ENCODE measurements at regions not wholly inside any gene's neighbourhood (a gene's known extent, or its start where the extent isn't known, plus 50 kb on each side); places are given as distances from the start of the nearest gene placed in this dataset.

DNA sequence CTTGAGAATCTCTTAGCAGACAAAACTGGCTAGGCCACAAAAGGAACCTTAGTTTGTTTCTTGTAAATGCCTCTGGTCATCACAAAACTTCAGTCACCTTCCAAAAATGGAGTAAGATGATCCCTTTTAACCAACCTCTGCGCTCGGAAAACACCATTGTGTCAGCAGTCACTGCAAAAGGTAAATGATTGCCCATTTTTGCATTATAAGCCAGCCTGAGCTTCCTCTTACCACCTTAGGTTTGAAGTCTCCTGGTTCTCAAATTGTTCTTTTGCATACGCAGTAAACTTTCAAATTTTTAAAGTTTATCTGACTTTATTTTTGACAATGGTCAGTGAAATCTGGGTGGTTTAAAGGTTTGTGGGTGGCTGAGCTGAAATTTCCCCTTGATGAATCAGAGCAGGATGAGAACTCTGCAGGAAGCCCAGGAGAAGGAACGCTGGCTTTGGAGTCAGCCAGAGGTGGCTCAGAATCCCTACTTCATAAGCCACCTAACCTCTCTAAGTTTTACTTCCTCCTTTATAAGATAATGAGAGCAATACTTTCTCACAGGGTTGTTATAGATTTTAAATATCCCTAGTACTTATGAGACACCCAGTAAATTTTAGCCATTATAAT lies 131.4 kb downstream of the MED10 start:
- no peaks in the 10 kb centered on the region for H3K9me1 ChIP-seq (ENCODE audit: control insufficient read depth, extremely low read depth, insufficient read depth, low read length)
- no peak for TF ChIP-seq EZH2 (IDR thresholded peaks at IDR 0.05; ENCODE audit: low read length)
- TF ChIP-seq, protein P1, sequence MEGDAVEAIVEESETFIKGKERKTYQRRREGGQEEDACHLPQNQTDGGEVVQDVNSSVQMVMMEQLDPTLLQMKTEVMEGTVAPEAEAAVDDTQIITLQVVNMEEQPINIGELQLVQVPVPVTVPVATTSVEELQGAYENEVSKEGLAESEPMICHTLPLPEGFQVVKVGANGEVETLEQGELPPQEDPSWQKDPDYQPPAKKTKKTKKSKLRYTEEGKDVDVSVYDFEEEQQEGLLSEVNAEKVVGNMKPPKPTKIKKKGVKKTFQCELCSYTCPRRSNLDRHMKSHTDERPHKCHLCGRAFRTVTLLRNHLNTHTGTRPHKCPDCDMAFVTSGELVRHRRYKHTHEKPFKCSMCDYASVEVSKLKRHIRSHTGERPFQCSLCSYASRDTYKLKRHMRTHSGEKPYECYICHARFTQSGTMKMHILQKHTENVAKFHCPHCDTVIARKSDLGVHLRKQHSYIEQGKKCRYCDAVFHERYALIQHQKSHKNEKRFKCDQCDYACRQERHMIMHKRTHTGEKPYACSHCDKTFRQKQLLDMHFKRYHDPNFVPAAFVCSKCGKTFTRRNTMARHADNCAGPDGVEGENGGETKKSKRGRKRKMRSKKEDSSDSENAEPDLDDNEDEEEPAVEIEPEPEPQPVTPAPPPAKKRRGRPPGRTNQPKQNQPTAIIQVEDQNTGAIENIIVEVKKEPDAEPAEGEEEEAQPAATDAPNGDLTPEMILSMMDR (optimal IDR thresholded peaks at IDR 0.05 in 1 of 3, IDR thresholded peaks at IDR 0.05 in 1 of 3, conservative IDR thresholded peaks at IDR 0.05 in 1 of 3; ENCODE audit: extremely low read depth in 1 of 3, insufficient read depth in 2 of 3, low read length in 3 of 3) = no peak
- dilution Hi-C loops (cut with MboI; ENCODE audit: extremely low pct_ligation_motif_present, low sequenced_read_pairs) = no loop called here
- FAIRE-seq (no peak), DNase-seq (ENCODE audit: low read depth, low spot score) (no peak)
- H3K79me2 ChIP-seq (ENCODE audit: control insufficient read depth, insufficient read depth, low read length) = no peaks in the 10 kb centered on the region
- no peak overlapping the region for H2AFZ ChIP-seq (ENCODE audit: control insufficient read depth, low read length)
- H3K9ac ChIP-seq (ENCODE audit: control insufficient read depth, extremely low read depth, insufficient read depth, low read length) = no peak overlapping the region
- no peak overlapping the region for H3K27ac ChIP-seq (ENCODE audit: control insufficient read depth, insufficient read depth, low read length)
- no peaks in the 10 kb centered on the region for H4K20me1 ChIP-seq (ENCODE audit: control insufficient read depth, extremely low read depth, insufficient read depth, low read length)
- H3K4me1 ChIP-seq (ENCODE audit: control insufficient read depth, extremely low read depth, insufficient read depth, low read length) = no peaks in the 10 kb centered on the region
- no peaks in the 10 kb centered on the region for H3K27me3 ChIP-seq (ENCODE audit: control insufficient read depth, extremely low read depth, insufficient read depth, low read length)
- no peaks in the 10 kb centered on the region for H3K36me3 ChIP-seq (ENCODE audit: control insufficient read depth in 2 of 2, extremely low read depth in 1 of 2, insufficient read depth in 2 of 2, low read length in 2 of 2)
- H3K4me3 ChIP-seq (ENCODE audit: control insufficient read depth in 2 of 3, extremely low read depth in 1 of 3, insufficient read depth in 2 of 3, low read depth in 1 of 3, low read length in 3 of 3) = no peak overlapping the region
- no peaks in the 10 kb centered on the region for H3K9me3 ChIP-seq (ENCODE audit: control insufficient read depth, low read depth, low read length)
- H3K4me2 ChIP-seq (ENCODE audit: control insufficient read depth, extremely low read depth, insufficient read depth, low read depth, low read length) = no peak overlapping the region

GRCh38 chr5:6244339-6244714 lies 134.0 kb downstream of the MED10 start:
- H4K20me1 ChIP-seq (ENCODE audit: control insufficient read depth, extremely low read depth, insufficient read depth, low read length) = no peaks in the 10 kb centered on the region
- FAIRE-seq = no peak
- no peak for TF ChIP-seq EZH2 (IDR thresholded peaks at IDR 0.05; ENCODE audit: low read length)
- TF ChIP-seq, protein P1 (optimal IDR thresholded peaks at IDR 0.05 in 1 of 3, IDR thresholded peaks at IDR 0.05 in 1 of 3, conservative IDR thresholded peaks at IDR 0.05 in 1 of 3; ENCODE audit: extremely low read depth in 1 of 3, insufficient read depth in 2 of 3, low read length in 3 of 3) = no peak

More at GRCh38 chr5:6244339-6244714, 134.0 kb downstream of the MED10 start:
- no peaks in the 10 kb centered on the region for H3K79me2 ChIP-seq (ENCODE audit: control insufficient read depth, insufficient read depth, low read length)
- H3K4me1 ChIP-seq (ENCODE audit: control insufficient read depth, extremely low read depth, insufficient read depth, low read length) = no peaks in the 10 kb centered on the region
- no peak overlapping the region for H3K27ac ChIP-seq (ENCODE audit: control insufficient read depth, insufficient read depth, low read length)
- DNase-seq (ENCODE audit: low read depth, low spot score) = no peak
- H3K9me1 ChIP-seq (ENCODE audit: control insufficient read depth, extremely low read depth, insufficient read depth, low read length) = no peaks in the 10 kb centered on the region
- H3K27me3 ChIP-seq (ENCODE audit: control insufficient read depth, extremely low read depth, insufficient read depth, low read length) = no peaks in the 10 kb centered on the region
- dilution Hi-C loops (cut with MboI; ENCODE audit: extremely low pct_ligation_motif_present, low sequenced_read_pairs) = no loop called here
- no peak overlapping the region for H2AFZ ChIP-seq (ENCODE audit: control insufficient read depth, low read length)
- no peaks in the 10 kb centered on the region for H3K36me3 ChIP-seq (ENCODE audit: control insufficient read depth in 2 of 2, extremely low read depth in 1 of 2, insufficient read depth in 2 of 2, low read length in 2 of 2)
- no peak overlapping the region for H3K4me3 ChIP-seq (ENCODE audit: control insufficient read depth in 2 of 3, extremely low read depth in 1 of 3, insufficient read depth in 2 of 3, low read depth in 1 of 3, low read length in 3 of 3)
- no peak overlapping the region for H3K9ac ChIP-seq (ENCODE audit: control insufficient read depth, extremely low read depth, insufficient read depth, low read length)
- no peaks in the 10 kb centered on the region for H3K9me3 ChIP-seq (ENCODE audit: control insufficient read depth, low read depth, low read length)
- H3K4me2 ChIP-seq (ENCODE audit: control insufficient read depth, extremely low read depth, insufficient read depth, low read depth, low read length) = no peak overlapping the region

Measured in keratinocyte (primary cell).